Endodermal cell (in vitro differentiated cells): ENCODE measurements at regions not wholly inside any gene's neighbourhood (a gene's known extent, or its start where the extent isn't known, plus 50 kb on each side); places are given as distances from the start of the nearest gene placed in this dataset.

Source experiments
- DNase-seq: peaks from one replicate; pipeline ENCODE4 v3.0.0-alpha.2; 2017
- H3K27ac ChIP-seq: 2 replicates; pipeline ENCODE4 v1.5.1; 2013; ENCODE audit warnings: mild to moderate bottlenecking, low read depth, low read length, moderate library complexity
- H3K27me3 ChIP-seq: 2 replicates; pipeline ENCODE4 v1.6.1; 2013; ENCODE audit warnings: mild to moderate bottlenecking, low read length, moderate library complexity; ENCODE audit not compliant: insufficient read depth, control insufficient read depth, poor library complexity, severe bottlenecking
- H3K36me3 ChIP-seq: 2 replicates; pipeline ENCODE4 v1.7.0; 2013; ENCODE audit warnings: mild to moderate bottlenecking, low read length, moderate library complexity; ENCODE audit not compliant: control insufficient read depth, insufficient read depth
- H3K4me1 ChIP-seq: one replicate; pipeline ENCODE4 v1.7.0; 2013; ENCODE audit warnings: low read length; ENCODE audit not compliant: control insufficient read depth, insufficient read depth
- H3K4me3 ChIP-seq: 2 replicates; pipeline ENCODE4 v1.5.1; 2013; ENCODE audit warnings: mild to moderate bottlenecking, low read length, moderate library complexity
- H3K9ac ChIP-seq: 2 replicates; pipeline ENCODE4 v1.6.1; 2013; ENCODE audit warnings: mild to moderate bottlenecking, low read length, moderate library complexity; ENCODE audit not compliant: poor library complexity, severe bottlenecking; ENCODE audit errors: extremely low read depth
- H3K9me3 ChIP-seq: 2 replicates; pipeline ENCODE4 v1.6.1; 2013; ENCODE audit warnings: mild to moderate bottlenecking, low read length, moderate library complexity; ENCODE audit not compliant: control insufficient read depth
- H3K27ac Mint-ChIP-seq: 2 replicates; pipeline ENCODE4 v1.8.0; 2020; ENCODE audit warnings: mixed read lengths
- H3K27me3 Mint-ChIP-seq: 2 replicates; pipeline ENCODE4 v1.8.0; 2021; ENCODE audit warnings: mild to moderate bottlenecking, mixed read lengths; ENCODE audit not compliant: insufficient read depth
- H3K36me3 Mint-ChIP-seq: 2 replicates; pipeline ENCODE4 v1.8.0; 2020; ENCODE audit warnings: low read depth, mixed read lengths
- H3K4me1 Mint-ChIP-seq: 2 replicates; pipeline ENCODE4 v1.8.0; 2020; ENCODE audit warnings: mixed read lengths
- H3K4me3 Mint-ChIP-seq: 2 replicates; pipeline ENCODE4 v1.8.0; 2020; ENCODE audit warnings: mild to moderate bottlenecking, moderate library complexity, mixed read lengths
- H3K9me3 Mint-ChIP-seq: 2 replicates; pipeline ENCODE4 v1.8.0; 2020; ENCODE audit warnings: mild to moderate bottlenecking, mixed read lengths
- WGBS, 2 experiments: methylation state at CpG; one replicate each; pipeline versions ENCODE4 v1.1.5 to v1.1.7; 2013; ENCODE audit warnings: missing lambda C conversion rate in 2 of 2, mixed read lengths in 1 of 2; ENCODE audit not compliant: insufficient coverage in 1 of 2, insufficient read length in 1 of 2; 5-methylcytosine and 5-hydroxymethylcytosine counted together
- TF ChIP-seq, protein P1 (sequence below): fragments of 200-600 bp; sonication (generic); conservative IDR thresholded peaks from 2 replicates; pipeline ENCODE4 v1.5.0; 2021; ENCODE audit warnings: antibody characterized with exemption, mild to moderate bottlenecking

DNA sequence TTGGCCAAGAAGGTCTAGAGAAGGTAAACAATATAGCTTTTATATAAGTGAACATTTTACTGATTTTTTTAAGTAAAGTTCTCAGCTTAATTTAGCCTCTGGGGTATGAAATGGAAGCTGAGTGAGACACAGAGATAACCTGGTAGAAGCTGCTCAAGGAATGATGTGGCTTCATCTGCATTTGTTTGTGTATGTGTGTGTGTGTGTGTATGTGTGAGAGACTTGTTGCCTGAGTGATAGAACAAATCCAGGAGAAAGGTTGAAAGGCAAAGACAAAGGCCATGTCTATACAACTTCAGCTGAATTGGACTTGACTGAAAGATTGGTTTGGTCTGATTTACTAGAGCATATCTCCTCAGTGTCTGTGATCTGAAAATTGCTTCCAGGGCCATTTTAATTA is 63.6 kb downstream of the PCDH7 start:
- Histone ChIP-seq H3K27me3 (no peaks in the 10 kb centered on the region), H3K9me3 (no peaks in the 10 kb centered on the region), H3K9ac (no peak overlapping the region), H3K4me1 (peaks cover 4% of the 10 kb centered on the region), H3K36me3 (no peaks in the 10 kb centered on the region), H3K4me3 (no peak overlapping the region), H3K27ac (no peak overlapping the region)
- peaks cover 6% of the 10 kb centered on the region for H3K4me1 Mint-ChIP-seq
- TF ChIP-seq, protein P1, sequence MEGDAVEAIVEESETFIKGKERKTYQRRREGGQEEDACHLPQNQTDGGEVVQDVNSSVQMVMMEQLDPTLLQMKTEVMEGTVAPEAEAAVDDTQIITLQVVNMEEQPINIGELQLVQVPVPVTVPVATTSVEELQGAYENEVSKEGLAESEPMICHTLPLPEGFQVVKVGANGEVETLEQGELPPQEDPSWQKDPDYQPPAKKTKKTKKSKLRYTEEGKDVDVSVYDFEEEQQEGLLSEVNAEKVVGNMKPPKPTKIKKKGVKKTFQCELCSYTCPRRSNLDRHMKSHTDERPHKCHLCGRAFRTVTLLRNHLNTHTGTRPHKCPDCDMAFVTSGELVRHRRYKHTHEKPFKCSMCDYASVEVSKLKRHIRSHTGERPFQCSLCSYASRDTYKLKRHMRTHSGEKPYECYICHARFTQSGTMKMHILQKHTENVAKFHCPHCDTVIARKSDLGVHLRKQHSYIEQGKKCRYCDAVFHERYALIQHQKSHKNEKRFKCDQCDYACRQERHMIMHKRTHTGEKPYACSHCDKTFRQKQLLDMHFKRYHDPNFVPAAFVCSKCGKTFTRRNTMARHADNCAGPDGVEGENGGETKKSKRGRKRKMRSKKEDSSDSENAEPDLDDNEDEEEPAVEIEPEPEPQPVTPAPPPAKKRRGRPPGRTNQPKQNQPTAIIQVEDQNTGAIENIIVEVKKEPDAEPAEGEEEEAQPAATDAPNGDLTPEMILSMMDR = no peak
- no peak overlapping the region for H3K27ac Mint-ChIP-seq
- no peak overlapping the region for H3K4me3 Mint-ChIP-seq
- H3K27me3 Mint-ChIP-seq = no peaks in the 10 kb centered on the region
- peaks cover 5% of the 10 kb centered on the region for H3K36me3 Mint-ChIP-seq
- no peak for DNase-seq
- no peaks in the 10 kb centered on the region for H3K9me3 Mint-ChIP-seq

DNA sequence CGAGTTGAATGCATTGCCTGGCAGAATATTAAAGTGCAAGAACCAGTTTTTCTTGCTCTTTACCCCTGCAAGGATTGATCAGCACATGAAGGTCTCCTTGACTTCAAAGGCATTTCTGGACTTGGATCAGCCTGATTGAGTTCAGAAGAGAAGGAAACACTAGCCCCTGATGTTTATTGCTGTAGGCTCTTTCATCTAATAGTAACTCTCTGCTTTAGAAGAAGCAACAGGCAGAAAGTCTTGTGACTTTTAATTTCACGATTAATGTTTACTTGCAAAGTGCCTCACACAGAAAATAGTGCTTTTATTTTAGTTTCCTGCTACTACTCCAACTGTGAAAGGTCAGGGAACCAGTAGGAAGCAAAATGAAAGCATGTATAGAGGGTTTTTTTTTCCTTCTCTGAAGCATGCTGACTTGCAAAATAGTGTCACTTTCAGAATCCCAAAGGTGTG is 69.1 kb downstream of the PCDH7 start:
- WGBS, 2 experiments = 60 to 83% methylated on average over 2 of the region's 2 CpGs
- H3K4me1 Mint-ChIP-seq = peaks cover 39% of the 10 kb centered on the region
- no peak overlapping the region for H3K4me3 ChIP-seq

DNA sequence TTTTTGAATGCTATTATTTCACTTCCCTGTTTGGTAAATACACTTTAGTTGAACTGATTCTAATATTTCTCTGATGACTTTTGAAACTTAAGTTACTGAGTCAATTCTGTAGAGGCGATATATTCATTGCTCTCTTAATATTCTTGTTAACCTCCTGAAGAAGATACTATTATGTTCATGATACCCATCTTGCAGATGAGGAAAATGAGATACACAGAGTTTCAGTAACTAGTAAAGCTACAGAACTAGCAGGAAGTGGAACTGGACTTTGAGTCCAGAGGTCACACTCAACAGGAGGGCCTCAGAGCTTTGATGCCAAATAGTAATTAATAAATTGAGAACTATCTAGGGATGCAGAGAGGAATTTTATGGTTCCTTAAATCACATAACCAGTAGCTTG is 70.0 kb downstream of the PCDH7 start:
- Histone ChIP-seq H3K27me3 (no peaks in the 10 kb centered on the region), H3K9me3 (no peaks in the 10 kb centered on the region), H3K4me1 (peaks cover 12% of the 10 kb centered on the region), H3K9ac (no peak overlapping the region), H3K27ac (no peak overlapping the region), H3K4me3 (no peak overlapping the region), H3K36me3 (no peaks in the 10 kb centered on the region)
- TF ChIP-seq, protein P1 = no peak
- no peak overlapping the region for H3K4me3 Mint-ChIP-seq
- no peaks in the 10 kb centered on the region for H3K36me3 Mint-ChIP-seq
- H3K4me1 Mint-ChIP-seq = peaks cover 39% of the 10 kb centered on the region
- H3K9me3 Mint-ChIP-seq = no peaks in the 10 kb centered on the region
- WGBS, 2 experiments = 83% methylated on average over 1 of the region's 1 CpG; no CpG with 5 or more reads in 1 of the 2 experiments
- no peaks in the 10 kb centered on the region for H3K27me3 Mint-ChIP-seq
- no peak overlapping the region for H3K27ac Mint-ChIP-seq
- no peak for DNase-seq

More for the DNA sequence above, 69.1 kb downstream of the PCDH7 start:
- TF ChIP-seq, protein P1 = no peak
- H3K27me3 ChIP-seq = no peaks in the 10 kb centered on the region
- peak overlapping the region; percentile 56 for H3K27ac Mint-ChIP-seq
- H3K9me3 ChIP-seq = no peaks in the 10 kb centered on the region
- no peaks in the 10 kb centered on the region for H3K27me3 Mint-ChIP-seq
- peak overlapping the region; percentile 49 for H3K27ac ChIP-seq
- DNase-seq = no peak
- H3K36me3 ChIP-seq = no peaks in the 10 kb centered on the region
- peaks cover 10% of the 10 kb centered on the region for H3K4me1 ChIP-seq
- no peaks in the 10 kb centered on the region for H3K36me3 Mint-ChIP-seq
- no peaks in the 10 kb centered on the region for H3K9me3 Mint-ChIP-seq
- no peak overlapping the region for H3K9ac ChIP-seq
- H3K4me3 Mint-ChIP-seq = no peak overlapping the region
